Activated CD4-positive, alpha-beta T cell treated with anti-CD3 and anti-CD28 coated beads, Interleukin-2, amount 50 U/mL, for 48 hours (primary cell): ENCODE measurements at regions not wholly inside any gene's neighbourhood (a gene's known extent, or its start where the extent isn't known, plus 50 kb on each side); places are given as distances from the start of the nearest gene placed in this dataset.

ENCODE experiments used
- DNase-seq, 2 experiments: peaks; one replicate each; pipeline ENCODE4 v3.0.0-alpha.2; 2020

- no peak for DNase-seq
Observed at GRCh38 chr5:56286015-56286884, 53.1 kb upstream of the ANKRD55 start.

- DNase-seq = no peak
Observed at GRCh38 chr5:56282951-56283350, 49.8 kb upstream of the ANKRD55 start.
